ENCODE measurements at regions not wholly inside any gene's neighbourhood (a gene's known extent, or its start where the extent isn't known, plus 50 kb on each side); places are given as distances from the start of the nearest gene placed in this dataset.

DNA sequence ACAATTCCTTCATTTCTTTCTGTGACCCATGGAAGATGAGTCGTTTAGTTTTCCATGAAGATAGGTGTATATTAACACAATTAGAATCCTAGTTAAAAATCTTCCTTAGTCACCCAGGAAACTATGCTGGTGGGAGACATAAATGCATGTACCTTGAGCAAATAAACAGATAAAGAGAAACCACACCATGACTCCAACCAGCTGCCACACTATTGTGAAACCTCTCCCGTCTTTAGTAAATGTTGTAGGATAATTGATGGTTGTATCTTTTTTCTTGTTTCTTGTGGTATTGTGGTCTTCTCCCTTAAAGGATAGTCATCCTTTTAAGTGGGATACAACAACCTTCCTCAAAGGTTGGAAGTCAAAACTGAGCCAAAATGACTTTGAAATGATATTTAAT, 103.8 kb upstream of the LEF1 start:
- FAIRE-seq (no peak), DNase-seq (ENCODE audit: insufficient read length, low spot score) (no peak)
- no peak for TF ChIP-seq PAX5 (IDR thresholded peaks at IDR 0.05; ENCODE audit: insufficient read depth, low read length, severe bottlenecking)
- no peak for TF ChIP-seq POLR2A (IDR thresholded peaks at IDR 0.05; ENCODE audit: low read depth, low read length)
- TF ChIP-seq POLR2AphosphoS5 (IDR thresholded peaks at IDR 0.05; ENCODE audit: low read depth, low read length): no peak

DNA sequence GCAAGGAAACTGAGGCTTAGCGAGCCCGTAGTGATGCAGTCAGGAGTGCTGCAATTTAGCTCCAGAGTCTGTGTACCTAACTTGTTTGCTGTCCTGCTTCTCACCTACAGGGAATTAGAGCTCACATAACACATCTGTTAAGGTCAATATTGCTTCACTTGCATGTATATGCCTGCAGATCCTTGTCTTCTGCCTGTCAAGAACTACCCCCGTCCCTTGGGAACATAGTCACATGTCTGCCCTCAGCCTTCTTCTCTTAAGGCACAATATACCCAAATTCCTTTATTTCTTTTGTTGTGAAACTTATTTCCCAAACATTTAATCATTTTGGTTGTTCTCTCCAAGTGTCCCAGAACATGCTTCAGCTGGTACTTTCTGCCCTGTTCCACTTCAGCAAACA, 103.3 kb upstream of the LEF1 start:
- TF ChIP-seq TAF1 (IDR thresholded peaks at IDR 0.05; ENCODE audit: low read depth, low read length): no peak
- DNase-seq (ENCODE audit: insufficient read length, low spot score): no peak
- FAIRE-seq: no peak

DNA sequence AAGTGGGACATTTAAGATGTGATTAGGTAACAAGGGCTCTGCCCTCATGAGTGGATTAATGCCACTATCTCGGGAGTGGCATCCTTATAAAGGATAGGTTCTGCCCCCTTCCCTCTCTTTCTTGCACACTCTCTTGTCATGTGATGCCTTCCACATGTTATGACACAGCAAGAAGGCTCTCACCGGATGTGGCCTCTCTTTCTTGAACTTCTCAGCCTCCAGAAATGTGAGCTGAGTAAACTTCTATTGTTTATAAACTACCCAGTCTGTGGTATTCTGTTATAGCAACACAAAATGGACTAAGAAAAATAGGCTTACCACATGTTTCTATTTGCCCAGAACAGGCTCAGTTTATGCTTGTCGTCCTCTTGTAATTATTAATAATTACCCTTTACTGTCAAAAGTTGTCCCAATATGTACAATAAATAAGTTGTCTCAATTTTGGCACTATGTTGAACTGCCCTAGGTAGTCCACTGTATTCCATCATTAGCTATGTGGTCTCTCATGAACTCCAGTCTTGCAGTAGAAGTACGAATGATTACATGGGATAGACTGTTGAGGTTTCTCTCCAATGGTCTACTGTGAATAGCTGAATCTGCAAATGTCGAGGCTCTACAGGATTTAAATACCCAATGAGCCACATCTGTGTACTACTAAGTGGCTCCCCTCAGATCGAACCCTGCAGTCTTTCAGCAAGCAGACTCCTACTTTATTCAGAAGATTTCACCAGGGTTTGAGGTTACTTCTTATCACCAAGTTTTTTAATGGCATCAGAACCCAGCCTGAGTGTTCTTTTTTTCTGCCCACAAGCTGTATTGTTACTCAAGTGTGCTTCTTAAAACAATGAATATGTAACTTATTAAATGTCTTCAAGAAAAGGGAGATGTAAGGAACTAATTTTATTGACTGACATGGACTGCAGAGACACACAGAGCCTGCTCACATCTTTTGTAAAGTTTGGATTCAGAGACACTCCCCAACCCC, 102.0 kb upstream of the LEF1 start:
- DNase-seq (ENCODE audit: insufficient read length, low spot score) (no peak), FAIRE-seq (no peak)
- TF ChIP-seq POLR2A (IDR thresholded peaks at IDR 0.05; ENCODE audit: low read depth, low read length) (no peak), POLR2AphosphoS5 (IDR thresholded peaks at IDR 0.05; ENCODE audit: low read depth, low read length) (no peak), SPI1 (IDR thresholded peaks at IDR 0.05; ENCODE audit: low read depth, low read length) (no peak), POU2F2 (IDR thresholded peaks at IDR 0.05; ENCODE audit: low read depth, low read length) (no peak), PAX5 (IDR thresholded peaks at IDR 0.05; ENCODE audit: insufficient read depth, low read length, severe bottlenecking) (no peak), TAF1 (IDR thresholded peaks at IDR 0.05; ENCODE audit: low read depth, low read length) (no peak)

- DNase-seq (ENCODE audit: insufficient read length, low spot score): no peak
- no peak for FAIRE-seq
- TF ChIP-seq POU2F2 (IDR thresholded peaks at IDR 0.05; ENCODE audit: low read depth, low read length): no peak
- no peak for TF ChIP-seq POLR2A (IDR thresholded peaks at IDR 0.05; ENCODE audit: low read depth, low read length)
- no peak for TF ChIP-seq POLR2AphosphoS5 (IDR thresholded peaks at IDR 0.05; ENCODE audit: low read depth, low read length)
- no peak for TF ChIP-seq PAX5 (IDR thresholded peaks at IDR 0.05; ENCODE audit: insufficient read depth, low read length, severe bottlenecking)
- no peak for TF ChIP-seq TAF1 (IDR thresholded peaks at IDR 0.05; ENCODE audit: low read depth, low read length)
- no peak for TF ChIP-seq SPI1 (IDR thresholded peaks at IDR 0.05; ENCODE audit: low read depth, low read length)
Measured at GRCh38 chr4:108264693-108265092, 96.0 kb upstream of the LEF1 start.

DNA sequence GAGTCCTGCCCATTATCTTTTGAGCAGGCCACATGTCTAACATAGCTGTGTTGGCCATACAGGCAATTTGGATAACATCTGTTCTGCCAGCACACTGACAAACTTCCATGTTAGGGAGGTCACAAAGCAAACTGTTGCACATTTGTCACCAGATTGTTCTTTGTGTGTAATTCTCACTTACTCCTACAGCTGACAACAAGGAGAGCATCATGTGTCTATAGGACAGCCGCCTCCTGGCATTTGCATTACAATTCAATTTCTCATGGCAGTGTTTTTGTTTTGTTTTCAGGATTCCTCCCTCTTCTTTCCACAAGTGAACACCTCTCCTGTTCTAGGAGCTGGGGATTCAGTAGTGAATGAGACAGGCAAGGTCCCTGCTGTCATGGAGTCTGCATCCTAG, 94.3 kb upstream of the LEF1 start:
- TF ChIP-seq PAX5 (IDR thresholded peaks at IDR 0.05; ENCODE audit: insufficient read depth, low read length, severe bottlenecking): no peak
- TF ChIP-seq POLR2AphosphoS5 (IDR thresholded peaks at IDR 0.05; ENCODE audit: low read depth, low read length): no peak
- no peak for TF ChIP-seq TAF1 (IDR thresholded peaks at IDR 0.05; ENCODE audit: low read depth, low read length)
- no peak for TF ChIP-seq POLR2A (IDR thresholded peaks at IDR 0.05; ENCODE audit: low read depth, low read length)
- no peak for TF ChIP-seq POU2F2 (IDR thresholded peaks at IDR 0.05; ENCODE audit: low read depth, low read length)
- FAIRE-seq: no peak
- no peak for DNase-seq (ENCODE audit: insufficient read length, low spot score)

DNA sequence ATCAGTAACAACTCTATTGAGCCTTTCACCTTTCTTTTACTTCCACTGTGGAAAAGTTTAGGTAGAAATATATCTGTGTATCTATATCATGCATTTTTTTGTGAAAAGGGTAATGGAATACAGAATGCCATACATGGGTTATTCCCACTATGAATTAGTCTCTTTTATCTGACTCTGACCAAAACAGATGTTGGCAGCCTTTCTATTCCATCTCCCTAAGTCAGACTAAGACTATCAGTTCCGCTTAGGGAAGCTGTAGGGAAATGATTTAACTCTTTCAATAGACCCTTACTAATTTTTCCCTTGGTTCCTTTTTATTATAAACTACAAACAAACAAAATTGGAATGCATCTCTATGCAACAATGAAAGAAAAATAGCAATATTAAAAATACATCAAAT, 92.3 kb upstream of the LEF1 start:
- TF ChIP-seq POLR2A (IDR thresholded peaks at IDR 0.05; ENCODE audit: low read depth, low read length) (no peak), PAX5 (IDR thresholded peaks at IDR 0.05; ENCODE audit: insufficient read depth, low read length, severe bottlenecking) (no peak), POLR2AphosphoS5 (IDR thresholded peaks at IDR 0.05; ENCODE audit: low read depth, low read length) (no peak), SPI1 (IDR thresholded peaks at IDR 0.05; ENCODE audit: low read depth, low read length) (no peak), TAF1 (IDR thresholded peaks at IDR 0.05; ENCODE audit: low read depth, low read length) (no peak), POU2F2 (IDR thresholded peaks at IDR 0.05; ENCODE audit: low read depth, low read length) (no peak)
- no peak for FAIRE-seq
- DNase-seq (ENCODE audit: insufficient read length, low spot score): no peak

DNA sequence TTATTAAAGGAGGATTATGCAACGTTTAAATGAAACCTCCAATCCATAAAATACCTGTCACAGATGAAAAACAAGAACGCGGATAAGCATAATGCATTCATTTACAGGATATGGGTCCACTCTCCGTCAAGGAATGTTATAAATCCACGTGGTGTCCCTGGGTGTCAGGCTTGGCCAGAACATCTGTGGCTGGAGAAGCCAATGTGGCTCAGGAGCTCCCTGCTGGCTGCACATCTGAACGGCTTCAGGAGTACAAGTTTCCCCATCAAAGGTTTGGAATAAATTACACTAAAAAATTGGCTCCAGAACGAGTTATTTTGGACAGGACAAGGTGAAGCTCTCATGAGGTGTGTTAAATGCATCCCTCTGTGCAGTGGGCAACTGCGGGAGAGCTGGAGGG, 87.8 kb upstream of the LEF1 start:
- FAIRE-seq (no peak), DNase-seq (ENCODE audit: insufficient read length, low spot score) (no peak)
- TF ChIP-seq POU2F2 (IDR thresholded peaks at IDR 0.05; ENCODE audit: low read depth, low read length) (no peak), SPI1 (IDR thresholded peaks at IDR 0.05; ENCODE audit: low read depth, low read length) (no peak), PAX5 (IDR thresholded peaks at IDR 0.05; ENCODE audit: insufficient read depth, low read length, severe bottlenecking) (no peak), TAF1 (IDR thresholded peaks at IDR 0.05; ENCODE audit: low read depth, low read length) (no peak), POLR2A (IDR thresholded peaks at IDR 0.05; ENCODE audit: low read depth, low read length) (no peak), POLR2AphosphoS5 (IDR thresholded peaks at IDR 0.05; ENCODE audit: low read depth, low read length) (no peak)

GRCh38 chr4:108255203-108255747, 86.5 kb upstream of the LEF1 start:
- TF ChIP-seq TAF1 (IDR thresholded peaks at IDR 0.05; ENCODE audit: low read depth, low read length) (no peak), SPI1 (IDR thresholded peaks at IDR 0.05; ENCODE audit: low read depth, low read length) (no peak), PAX5 (IDR thresholded peaks at IDR 0.05; ENCODE audit: insufficient read depth, low read length, severe bottlenecking) (no peak), POLR2AphosphoS5 (IDR thresholded peaks at IDR 0.05; ENCODE audit: low read depth, low read length) (no peak), POU2F2 (IDR thresholded peaks at IDR 0.05; ENCODE audit: low read depth, low read length) (no peak), POLR2A (IDR thresholded peaks at IDR 0.05; ENCODE audit: low read depth, low read length) (no peak)
- FAIRE-seq: no peak
- DNase-seq (ENCODE audit: insufficient read length, low spot score): no peak

DNA sequence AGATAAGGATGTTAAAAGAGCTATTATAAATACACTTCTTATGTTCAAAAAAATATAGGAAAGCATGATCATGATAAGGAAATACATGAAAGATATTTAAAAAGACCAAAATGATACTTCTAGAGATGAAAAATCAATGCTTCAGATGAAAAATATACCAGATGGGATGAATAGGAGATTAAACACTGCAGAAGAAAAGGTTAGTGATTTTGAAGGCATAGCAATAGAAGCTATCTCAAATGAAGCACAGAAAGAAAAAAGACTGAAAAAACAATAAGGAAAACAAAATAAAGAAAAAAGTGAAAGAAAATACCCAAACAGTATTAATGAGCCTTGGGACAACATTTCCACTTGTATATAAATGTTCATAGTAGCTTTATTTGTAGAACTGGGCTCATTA, 80.7 kb upstream of the LEF1 start:
- TF ChIP-seq PAX5 (IDR thresholded peaks at IDR 0.05; ENCODE audit: insufficient read depth, low read length, severe bottlenecking) (no peak), TAF1 (IDR thresholded peaks at IDR 0.05; ENCODE audit: low read depth, low read length) (no peak), POLR2AphosphoS5 (IDR thresholded peaks at IDR 0.05; ENCODE audit: low read depth, low read length) (no peak), SPI1 (IDR thresholded peaks at IDR 0.05; ENCODE audit: low read depth, low read length) (no peak), POU2F2 (IDR thresholded peaks at IDR 0.05; ENCODE audit: low read depth, low read length) (no peak), POLR2A (IDR thresholded peaks at IDR 0.05; ENCODE audit: low read depth, low read length) (no peak)
- no peak for DNase-seq (ENCODE audit: insufficient read length, low spot score)
- FAIRE-seq: no peak

Measured in GM12891 (cell line).